GM12878 (cell line): ENCODE measurements at regions not wholly inside any gene's neighbourhood (a gene's known extent, or its start where the extent isn't known, plus 50 kb on each side); places are given as distances from the start of the nearest gene placed in this dataset.

ENCODE experiments used
- ATAC-seq: fragments of 200-7000 bp; cut with Tn5 transposase; 3 replicates; pipeline ENCODE4 v1.9.1; 2020; ENCODE audit warnings: mild to moderate bottlenecking, moderate library complexity
- BruUV-seq: library from RNA; stranded (reverse); fragments of 400-500 nt; replicated peaks from 2 replicates; lab custom pipeline; 2021; lab: Mats Ljungman, UMichigan
- CTCF ChIA-PET: fragments of 300-600 bp; sonication (Branson Sonifier 250); formaldehyde crosslinking; extraction: SDS; loops from one replicate; lab custom pipeline; 2021; ENCODE audit warnings: inconsistent platforms; lab: Yijun Ruan, JAX
- POLR2A ChIA-PET: fragments of 350-600 bp; formaldehyde crosslinking; extraction: SDS; loops from one replicate; lab custom pipeline; 2021; ENCODE audit warnings: inconsistent platforms; lab: Charles Lee
- RAD21 ChIA-PET: fragments of 300-600 bp; sonication (Branson Sonifier 250); formaldehyde crosslinking; loops from one replicate; lab custom pipeline; 2023; ENCODE audit warnings: antibody characterized with exemption; ENCODE audit not compliant: unreplicated experiment; lab: Charles Lee
- SMC1A ChIA-PET: fragments of 300-600 bp; sonication (Branson Sonifier 250); formaldehyde crosslinking; loops from one replicate; lab custom pipeline; 2023; ENCODE audit not compliant: unreplicated experiment, uncharacterized antibody; lab: Charles Lee
- DNase-seq: peaks from one replicate; pipeline ENCODE4 v3.0.0-alpha.2; 2011; ENCODE audit warnings: low read depth, low spot score
- FAIRE-seq: peaks from 3 replicates; lab custom pipeline; 2011; peaks lifted over from hg19 to GRCh38; lab: Jason Lieb, UNC
- H2AFZ ChIP-seq: 2 replicates; pipeline ENCODE4 v1.6.0; 2011; ENCODE audit warnings: low read depth, low read length, control low read depth; ENCODE audit not compliant: control insufficient read depth
- H3K27ac ChIP-seq: 2 replicates; pipeline ENCODE4 v1.5.1; 2011; ENCODE audit warnings: control low read depth; ENCODE audit not compliant: control insufficient read depth, insufficient read depth
- H3K27me3 ChIP-seq, 2 experiments: replicated peaks in 1 of 2; 2 replicates each; pipeline versions ENCODE4 v1.6.0 to v1.6.1; 2011; ENCODE audit warnings: low read length in 1 of 2; ENCODE audit not compliant: control insufficient read depth in 2 of 2, insufficient read depth in 2 of 2
- H3K36me3 ChIP-seq, 2 experiments: 2 replicates each; pipeline ENCODE4 v1.5.1; 2011; ENCODE audit warnings: low read length in 1 of 2; ENCODE audit not compliant: control insufficient read depth in 2 of 2, insufficient read depth in 2 of 2
- H3K4me1 ChIP-seq: 2 replicates; pipeline ENCODE4 v1.6.1; 2011; ENCODE audit warnings: mild to moderate bottlenecking, low read length, moderate library complexity, mixed read lengths; ENCODE audit not compliant: control insufficient read depth, insufficient read depth
- H3K4me2 ChIP-seq: 2 replicates; pipeline ENCODE4 v1.6.0; 2011; ENCODE audit warnings: control low read depth; ENCODE audit not compliant: control insufficient read depth, insufficient read depth
- H3K4me3 ChIP-seq: fragments of 200-600 bp; sonication (generic); 2 replicates; pipeline ENCODE4 v1.5.1; 2016
- H3K79me2 ChIP-seq: 2 replicates; pipeline ENCODE4 v1.6.0; 2011; ENCODE audit warnings: low read length; ENCODE audit not compliant: control insufficient read depth, insufficient read depth
- H3K9ac ChIP-seq: 2 replicates; pipeline ENCODE4 v1.8.0; 2011; ENCODE audit warnings: low read length, control low read depth, mixed read lengths; ENCODE audit not compliant: control insufficient read depth, insufficient read depth
- H3K9me3 ChIP-seq: replicated peaks from 3 replicates; pipeline ENCODE4 v1.5.1; 2011; ENCODE audit warnings: mild to moderate bottlenecking, low read length; ENCODE audit not compliant: control insufficient read depth, insufficient read depth
- H4K20me1 ChIP-seq: 2 replicates; pipeline ENCODE4 v1.6.0; 2011; ENCODE audit not compliant: control insufficient read depth, insufficient read depth
- CBX5 ChIP-seq: sonication (generic); IDR thresholded peaks from 2 replicates; pipeline ENCODE4 v1.6.1; 2016; ENCODE audit warnings: low read depth, moderate library complexity, mild to moderate bottlenecking, inconsistent platforms
- FOXK2 ChIP-seq: fragments of 450-650 bp; IDR thresholded peaks from 2 replicates; pipeline ENCODE4 v1.6.1; 2017; ENCODE audit warnings: mild to moderate bottlenecking, moderate library complexity
- HDGF ChIP-seq: fragments of 450-650 bp; IDR thresholded peaks from 2 replicates; pipeline ENCODE4 v1.6.1; 2016; ENCODE audit warnings: antibody characterized with exemption
- KLF5 ChIP-seq: fragments of 450-650 bp; IDR thresholded peaks from 2 replicates; pipeline ENCODE4 v1.6.1; 2014; ENCODE audit warnings: mild to moderate bottlenecking; ENCODE audit not compliant: partially characterized antibody
- MYB ChIP-seq: fragments of 150-350 bp; IDR thresholded peaks from 2 replicates; pipeline ENCODE4 v1.6.1; 2014; ENCODE audit warnings: mild to moderate bottlenecking, low read depth, low read length, borderline replicate concordance
- PBX3 ChIP-seq: IDR thresholded peaks from 2 replicates; pipeline ENCODE4 v1.6.1; 2011; ENCODE audit warnings: mild to moderate bottlenecking, low read depth, low read length, moderate library complexity; ENCODE audit not compliant: insufficient replicate concordance
- SMAD5 ChIP-seq: IDR thresholded peaks from 2 replicates; pipeline ENCODE4 v1.6.1; 2016; ENCODE audit warnings: antibody characterized with exemption, low read depth
- ZBTB11 ChIP-seq: fragments of 450-650 bp; formaldehyde crosslinking; IDR thresholded peaks from 2 replicates; pipeline ENCODE4 v1.5.0; 2022; ENCODE audit warnings: mild to moderate bottlenecking, missing genetic modification characterization
- ZSCAN29 ChIP-seq: fragments of 450-650 bp; IDR thresholded peaks from 2 replicates; pipeline ENCODE4 v1.6.1; 2017; ENCODE audit warnings: mild to moderate bottlenecking, moderate library complexity
- WGBS: methylation state at CpG from one replicate; pipeline ENCODE4 v1.1.6; 2016; ENCODE audit warnings: low lambda C conversion rate; ENCODE audit not compliant: insufficient replicate concordance, insufficient coverage; ENCODE audit errors: missing lambda C conversion rate; 5-methylcytosine and 5-hydroxymethylcytosine counted together
- in situ Hi-C: fragments of 300-500 bp; cut with MboI; formaldehyde crosslinking; loops from 9 replicates; pipeline ENCODE4 v1.14.3; 2018; ENCODE audit warnings: mixed read lengths
- intact Hi-C: fragments of 100-400 bp; cut with micrococcal nuclease; formaldehyde crosslinking; loops from one replicate; pipeline ENCODE4 v1.14.2; 2022; ENCODE audit not compliant: unreplicated experiment

DNA sequence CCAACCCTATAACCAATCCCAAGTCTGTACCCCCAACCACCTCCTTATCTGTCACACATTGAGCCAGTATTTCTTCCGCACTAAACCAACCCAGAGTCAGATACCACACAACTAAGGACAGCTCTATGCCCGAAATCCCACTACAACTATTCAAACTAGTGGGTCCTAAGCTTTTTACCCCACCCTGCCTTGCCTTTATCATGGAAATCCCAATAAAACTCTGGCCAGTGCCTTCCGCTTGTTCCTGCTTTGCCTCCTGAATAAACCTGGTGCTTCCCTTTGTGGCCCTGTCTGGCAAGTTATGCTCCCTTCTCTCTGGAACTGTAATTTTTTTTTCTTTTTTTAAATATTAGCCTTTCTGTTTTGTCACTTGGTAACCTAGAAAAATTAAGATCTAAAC, 493.3 kb upstream of the SYT1 start:
- Histone ChIP-seq H3K79me2 (no peaks in the 10 kb centered on the region), H3K4me1 (no peaks in the 10 kb centered on the region), H3K27me3 (no peaks in the 10 kb centered on the region; a peak in 1 of 4 replicates), H3K4me2 (no peak overlapping the region), H4K20me1 (no peaks in the 10 kb centered on the region), H3K9ac (no peak overlapping the region), H3K4me3 (no peak overlapping the region), H3K27ac (no peak overlapping the region), H2AFZ (no peak overlapping the region), H3K36me3 (no peaks in the 10 kb centered on the region), H3K9me3 (no peaks in the 10 kb centered on the region)
- in situ Hi-C loops: no loop called here
- FAIRE-seq (no peak), ATAC-seq (no peak), DNase-seq (no peak)
- ChIA-PET SMC1A (no interaction called here), CTCF (no interaction called here), POLR2A (no interaction called here), RAD21 (no interaction called here)
- no TSS peak for BruUV-seq
- 62% methylated on average over 3 of the region's 3 CpGs for WGBS
- intact Hi-C loops: no loop called here
- no peak for TF ChIP-seq PBX3
- TF ChIP-seq HDGF: no peak
- no peak for TF ChIP-seq ZSCAN29
- TF ChIP-seq CBX5: no peak
- TF ChIP-seq FOXK2: no peak
- TF ChIP-seq SMAD5: no peak
- no peak for TF ChIP-seq KLF5
- no peak for TF ChIP-seq ZBTB11
- TF ChIP-seq MYB: no peak
- TF ChIP-seq, all 136 proteins: peak for 0
